Fibroblast of mammary gland (primary cell): ENCODE measurements at regions not wholly inside any gene's neighbourhood (a gene's known extent, or its start where the extent isn't known, plus 50 kb on each side); places are given as distances from the start of the nearest gene placed in this dataset.

Experiments used
- DNase-seq: peaks from one replicate; pipeline ENCODE4 v3.0.0-alpha.2; 2010; ENCODE audit warnings: low read depth
- H3K4me3 ChIP-seq: 2 replicates; pipeline ENCODE4 v1.5.1; 2011; ENCODE audit warnings: low read depth, mild to moderate bottlenecking, low read length, moderate library complexity; ENCODE audit not compliant: control insufficient read depth
- TF ChIP-seq, protein P1 (sequence below): conservative IDR thresholded peaks from 2 replicates; pipeline ENCODE4 v1.5.1; 2011; ENCODE audit warnings: low read depth, low read length, inconsistent platforms; ENCODE audit not compliant: control insufficient read depth, insufficient read depth

DNA sequence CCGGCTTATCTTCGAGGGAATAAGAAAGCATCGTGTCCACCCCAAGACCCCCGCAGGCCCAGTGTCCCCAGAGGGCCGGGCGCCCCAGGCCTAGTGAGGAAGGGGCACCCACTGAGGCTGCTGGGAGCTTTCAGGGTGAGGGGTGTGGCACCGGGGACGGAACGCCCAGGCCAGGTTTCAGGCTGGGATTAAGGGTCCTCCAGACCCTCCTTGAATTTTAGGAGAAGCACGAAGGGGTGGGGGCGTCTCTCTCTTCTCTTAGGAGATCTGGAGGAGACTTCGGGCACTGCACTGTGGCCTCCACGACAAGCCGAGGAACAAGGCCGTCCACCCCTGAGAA is 96.8 kb downstream of the PDGFA start:
- no peak for DNase-seq
- TF ChIP-seq, protein P1, sequence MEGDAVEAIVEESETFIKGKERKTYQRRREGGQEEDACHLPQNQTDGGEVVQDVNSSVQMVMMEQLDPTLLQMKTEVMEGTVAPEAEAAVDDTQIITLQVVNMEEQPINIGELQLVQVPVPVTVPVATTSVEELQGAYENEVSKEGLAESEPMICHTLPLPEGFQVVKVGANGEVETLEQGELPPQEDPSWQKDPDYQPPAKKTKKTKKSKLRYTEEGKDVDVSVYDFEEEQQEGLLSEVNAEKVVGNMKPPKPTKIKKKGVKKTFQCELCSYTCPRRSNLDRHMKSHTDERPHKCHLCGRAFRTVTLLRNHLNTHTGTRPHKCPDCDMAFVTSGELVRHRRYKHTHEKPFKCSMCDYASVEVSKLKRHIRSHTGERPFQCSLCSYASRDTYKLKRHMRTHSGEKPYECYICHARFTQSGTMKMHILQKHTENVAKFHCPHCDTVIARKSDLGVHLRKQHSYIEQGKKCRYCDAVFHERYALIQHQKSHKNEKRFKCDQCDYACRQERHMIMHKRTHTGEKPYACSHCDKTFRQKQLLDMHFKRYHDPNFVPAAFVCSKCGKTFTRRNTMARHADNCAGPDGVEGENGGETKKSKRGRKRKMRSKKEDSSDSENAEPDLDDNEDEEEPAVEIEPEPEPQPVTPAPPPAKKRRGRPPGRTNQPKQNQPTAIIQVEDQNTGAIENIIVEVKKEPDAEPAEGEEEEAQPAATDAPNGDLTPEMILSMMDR: no peak

DNA sequence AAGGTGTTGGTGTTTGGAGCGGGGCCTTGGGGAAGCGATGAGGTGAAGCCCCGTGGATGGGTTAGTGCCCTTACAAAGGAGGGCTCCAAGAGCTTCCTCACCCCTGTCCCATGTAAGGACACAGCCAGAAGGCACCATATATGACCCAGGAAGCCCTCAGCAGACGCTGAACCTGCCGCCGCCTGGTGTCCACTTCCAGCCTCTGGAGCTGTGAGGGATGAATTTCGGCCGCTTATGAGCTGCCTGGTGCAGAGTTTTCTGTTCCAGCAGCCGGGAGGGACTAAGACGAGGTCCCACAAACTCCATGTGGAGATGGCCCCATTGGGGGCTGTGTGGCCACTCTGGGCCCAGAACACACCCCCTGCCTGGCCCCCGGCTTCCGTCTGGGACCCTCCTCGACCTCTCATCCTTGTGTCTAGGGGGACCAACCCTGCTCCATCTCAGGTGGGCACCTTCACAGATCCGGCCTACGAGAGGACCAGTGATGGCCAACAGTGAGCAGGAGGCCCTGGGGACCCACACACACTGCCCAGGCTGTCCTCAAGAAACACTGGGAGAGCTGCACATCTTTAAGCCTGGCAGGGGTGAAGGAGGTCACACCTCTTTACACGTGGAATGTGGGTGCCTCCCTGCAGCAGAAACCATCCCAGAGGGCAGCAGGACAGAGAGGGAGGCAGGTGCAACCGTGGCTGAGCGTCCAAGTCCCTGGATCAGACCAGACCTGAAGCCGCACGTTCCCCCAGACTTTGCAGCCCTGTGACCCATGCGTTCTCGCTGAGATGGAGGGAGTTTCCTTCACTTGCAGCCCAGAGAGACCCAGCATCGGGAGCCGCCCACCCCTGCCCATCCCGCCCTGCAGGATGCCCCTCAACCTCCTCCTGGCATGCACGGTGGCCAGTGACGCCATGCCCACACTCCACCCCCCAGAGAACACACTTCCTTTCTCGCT is 96.1 kb downstream of the PDGFA start:
- H3K4me3 ChIP-seq: no peak overlapping the region
- TF ChIP-seq, protein P1: no peak
- no peak for DNase-seq

More for the DNA sequence above, 96.8 kb downstream of the PDGFA start:
- no peak overlapping the region for H3K4me3 ChIP-seq

DNA sequence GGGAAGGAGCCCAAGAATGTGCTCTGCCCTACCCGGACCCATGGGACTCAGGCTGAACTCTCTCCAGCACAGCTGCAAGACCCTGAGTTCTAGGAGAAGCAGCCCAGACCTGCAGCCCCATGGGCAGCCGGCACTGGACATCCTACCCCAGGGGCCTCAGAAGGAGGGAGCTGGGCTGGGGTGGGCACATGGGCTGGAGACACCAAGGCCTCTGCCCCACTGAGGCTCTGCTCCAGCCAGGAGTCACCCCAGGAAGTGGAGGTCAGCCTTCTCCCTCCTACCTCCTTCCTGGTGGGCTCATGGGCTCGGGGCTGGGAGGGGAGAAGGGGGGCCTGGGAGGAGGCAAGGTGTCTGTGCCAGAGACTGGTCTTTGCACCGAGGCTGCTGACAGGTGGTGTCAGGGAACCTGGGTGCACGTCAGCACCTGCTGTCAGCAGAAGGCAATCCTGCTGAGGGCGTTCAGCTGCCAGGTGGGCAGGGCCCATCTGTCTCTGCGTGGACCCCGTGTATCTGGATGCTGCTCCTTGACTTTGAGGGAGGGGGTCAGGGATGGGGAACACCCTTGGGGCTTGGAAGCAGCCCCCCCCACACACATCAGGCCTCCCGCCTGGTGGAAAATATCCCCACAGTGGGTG is 95.2 kb downstream of the PDGFA start:
- TF ChIP-seq, protein P1: no peak
- H3K4me3 ChIP-seq: no peak overlapping the region
- DNase-seq: no peak

DNA sequence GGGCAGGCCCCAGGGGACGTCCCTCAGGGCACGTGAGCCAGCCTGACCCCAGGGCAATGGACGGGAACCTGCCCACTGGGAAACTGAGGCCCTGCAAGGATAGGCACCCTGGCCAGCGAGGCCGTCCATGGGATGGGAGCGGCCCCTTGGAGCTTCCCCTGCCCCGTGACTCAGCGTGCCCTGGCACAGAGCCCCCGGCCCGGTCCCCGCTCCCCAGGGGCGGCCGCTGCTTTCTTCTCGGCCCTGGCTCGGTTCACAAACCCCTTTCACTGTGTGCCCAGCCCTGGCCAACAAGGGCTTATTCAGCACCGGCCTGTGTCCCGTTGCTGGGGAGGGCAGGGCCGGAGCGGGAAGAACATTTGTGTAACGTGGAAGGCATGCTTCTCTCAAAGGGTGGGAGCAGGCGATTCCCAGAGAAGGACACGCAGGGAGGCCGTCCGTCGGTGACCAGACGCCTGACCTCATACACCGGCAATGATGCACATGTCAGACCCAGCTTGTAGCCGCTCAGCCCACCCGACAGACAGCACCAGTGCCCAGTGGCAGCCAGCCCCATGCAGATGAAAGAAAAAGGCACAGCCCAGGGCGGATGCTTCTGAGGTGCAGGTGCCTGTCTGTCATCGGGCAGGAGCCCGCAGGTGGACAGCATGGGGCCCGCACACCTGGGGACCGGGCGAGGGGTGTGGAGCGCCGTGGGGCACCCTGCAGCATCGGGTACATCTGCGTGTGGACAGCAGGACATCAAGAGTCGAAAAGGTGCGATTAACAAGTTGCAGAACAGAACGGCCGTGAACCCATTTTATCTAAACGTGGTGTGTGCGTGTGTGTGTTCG is 94.5 kb downstream of the PDGFA start:
- TF ChIP-seq, protein P1: no peak
- no peak overlapping the region for H3K4me3 ChIP-seq
- peak; percentile 4 for DNase-seq

DNA sequence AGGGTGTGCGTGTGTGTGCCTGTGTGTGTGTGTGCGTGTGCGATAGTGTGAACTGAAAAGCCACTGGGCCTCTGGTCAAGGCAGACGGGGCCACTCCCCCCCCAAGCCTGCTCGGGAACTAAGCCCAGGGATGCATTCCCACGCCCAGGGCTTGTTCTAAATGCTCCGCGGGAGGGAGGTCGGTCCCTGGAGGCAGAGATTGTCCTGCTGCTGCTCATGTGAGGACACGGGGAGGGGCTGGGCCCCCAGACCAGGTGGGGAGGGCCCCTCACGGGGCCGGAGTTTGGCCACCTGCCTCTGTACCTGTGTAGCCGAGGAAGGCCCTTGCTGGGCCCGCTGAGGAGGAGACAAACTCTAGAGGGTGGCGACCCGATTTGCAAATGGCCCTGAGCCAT is 93.9 kb downstream of the PDGFA start:
- no peak for DNase-seq
- no peak overlapping the region for H3K4me3 ChIP-seq
- TF ChIP-seq, protein P1: no peak

DNA sequence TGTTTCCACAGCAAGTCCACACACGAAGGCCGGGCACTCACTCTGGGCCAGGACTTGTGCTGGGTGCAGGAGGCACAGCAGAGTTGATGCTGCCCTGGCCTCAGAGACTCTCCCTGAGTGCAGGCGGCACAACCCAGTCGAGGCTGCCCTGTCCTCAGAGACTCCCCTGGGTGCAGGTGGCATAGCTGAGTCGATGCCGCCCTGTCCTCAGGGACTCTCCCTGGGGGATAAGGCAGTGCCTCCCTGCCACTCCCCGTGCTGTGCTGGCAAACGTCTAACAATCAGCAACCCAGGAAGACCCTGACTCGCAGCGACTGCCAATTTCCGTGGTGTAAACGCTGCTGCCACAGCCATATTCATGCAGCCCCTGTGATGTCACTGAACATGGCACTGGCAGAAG is 93.1 kb downstream of the PDGFA start:
- no peak for DNase-seq
- TF ChIP-seq, protein P1: no peak
- no peak overlapping the region for H3K4me3 ChIP-seq
